ENCODE measurements at regions not wholly inside any gene's neighbourhood (a gene's known extent, or its start where the extent isn't known, plus 50 kb on each side); places are given as distances from the start of the nearest gene placed in this dataset.

DNA sequence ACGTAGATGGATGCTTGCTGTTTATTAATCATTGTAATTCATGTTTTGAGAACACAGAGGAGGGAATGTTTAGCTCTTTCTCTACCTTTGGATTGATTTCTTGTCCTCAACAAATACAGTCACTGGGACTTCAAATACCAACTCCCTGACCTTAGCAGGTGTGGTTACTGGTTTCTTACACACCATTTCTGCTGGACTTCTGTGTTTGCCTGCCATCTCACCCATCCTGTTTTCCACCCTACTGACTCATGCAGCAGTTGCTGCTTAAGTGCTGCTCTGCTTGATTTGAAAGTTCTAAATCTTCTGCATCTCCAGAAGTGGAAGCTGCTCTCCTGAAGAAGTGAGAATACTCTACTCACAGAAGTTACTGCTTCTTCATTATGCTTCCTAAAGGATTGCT is 170.3 kb downstream of the ZPLD1 start:
- no peak for DNase-seq

DNA sequence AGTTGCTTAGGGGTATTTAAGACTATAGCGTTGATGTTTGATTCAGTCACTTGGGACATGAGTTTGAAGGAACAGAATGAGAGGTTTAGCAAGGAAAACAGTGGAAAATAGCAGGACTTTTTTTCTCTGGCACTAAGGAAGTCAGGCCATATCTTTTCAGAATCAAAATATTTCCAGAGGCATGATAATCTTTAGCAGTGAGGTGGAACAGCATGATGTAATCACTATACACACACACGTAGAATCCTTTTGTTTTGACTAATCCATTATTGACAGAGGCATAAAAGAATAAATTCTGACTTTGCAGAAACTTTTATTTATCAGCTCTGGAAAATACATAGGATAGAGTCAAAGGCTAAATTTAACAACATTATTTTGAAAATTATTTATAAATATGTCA is 174.1 kb downstream of the ZPLD1 start:
- DNase-seq = no peak

DNA sequence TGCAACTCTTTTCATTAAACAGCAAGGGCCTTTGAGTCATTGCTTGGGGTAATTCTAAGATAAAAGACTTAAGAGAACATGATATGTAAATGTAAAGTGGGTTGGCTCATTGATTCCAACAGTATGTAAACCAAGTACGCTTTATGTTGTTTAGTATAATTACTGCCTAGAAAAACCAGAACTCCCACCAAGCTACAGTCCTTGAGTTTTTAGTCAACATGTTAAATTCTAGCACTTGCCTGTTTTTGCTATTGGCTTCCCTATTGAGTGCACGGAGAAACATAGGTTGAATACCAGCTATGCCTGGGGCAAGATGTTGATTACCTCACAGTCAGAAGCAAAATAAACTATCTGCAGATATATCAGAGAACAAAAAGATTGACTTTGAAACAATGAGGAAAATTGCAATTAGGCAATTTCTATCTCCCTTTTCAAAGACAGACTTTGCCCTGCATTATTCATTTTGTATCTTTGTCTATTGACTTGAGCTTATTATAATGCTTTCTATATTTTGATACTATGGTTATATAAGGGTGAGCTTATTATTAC is 179.3 kb downstream of the ZPLD1 start:
- DNase-seq = peak; percentile 38

DNA sequence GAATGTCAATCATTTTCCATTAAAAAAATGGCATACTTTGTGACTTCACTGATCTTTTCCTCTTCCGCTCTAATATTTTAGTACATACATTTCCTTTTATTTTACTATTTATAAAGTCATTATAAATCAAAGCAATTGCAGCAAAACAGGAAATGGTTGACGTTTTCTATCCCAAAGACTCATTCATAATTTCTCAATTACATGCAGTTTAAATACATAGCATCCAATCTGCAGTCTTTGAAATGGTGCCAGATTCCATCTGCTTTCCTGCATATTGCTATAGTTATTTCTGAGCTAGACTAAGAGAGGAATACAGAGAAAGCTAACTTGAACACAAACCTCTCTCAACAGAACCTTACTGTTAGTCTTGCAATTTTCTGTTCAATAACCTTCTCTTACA is 179.8 kb downstream of the ZPLD1 start:
- peak; percentile 28 for DNase-seq

DNA sequence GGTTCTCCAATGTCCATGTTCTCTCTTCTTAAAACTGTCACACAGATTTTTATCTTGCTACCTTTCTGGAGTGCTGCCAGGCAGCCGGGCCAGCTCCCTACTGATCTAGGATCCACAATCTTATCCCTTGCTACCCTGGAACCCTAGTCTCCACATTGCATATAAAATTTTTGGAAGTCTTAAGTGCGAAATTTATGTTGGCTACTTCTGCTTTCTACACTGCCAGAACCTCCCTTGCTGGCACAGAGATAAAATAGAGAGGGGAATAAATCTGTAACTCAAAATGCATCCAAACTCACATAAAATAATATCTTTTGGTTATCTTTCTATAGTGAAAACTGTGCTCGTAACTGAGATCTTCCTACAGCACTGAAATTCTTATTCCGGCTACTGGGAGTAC is 182.6 kb downstream of the ZPLD1 start:
- DNase-seq = no peak

DNA sequence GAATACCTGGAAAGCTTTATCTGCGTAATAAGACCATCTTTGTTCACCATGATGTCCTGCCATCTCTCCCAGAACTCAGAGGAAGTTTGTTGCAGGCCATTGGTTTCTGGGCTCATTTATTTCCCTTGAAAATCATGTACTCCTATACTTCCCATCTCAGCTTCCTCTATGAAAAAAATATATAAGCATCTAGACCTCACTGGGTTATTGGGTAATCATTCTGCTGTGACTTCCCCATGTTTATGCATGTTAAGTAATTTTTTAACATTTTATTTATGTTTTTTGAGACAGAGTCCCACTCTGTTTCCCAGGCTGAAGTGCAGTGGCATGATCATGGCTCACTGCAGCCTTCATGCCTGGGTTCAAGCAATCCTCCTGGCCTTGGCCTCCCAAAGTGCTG is 184.5 kb downstream of the ZPLD1 start:
- DNase-seq = no peak

DNA sequence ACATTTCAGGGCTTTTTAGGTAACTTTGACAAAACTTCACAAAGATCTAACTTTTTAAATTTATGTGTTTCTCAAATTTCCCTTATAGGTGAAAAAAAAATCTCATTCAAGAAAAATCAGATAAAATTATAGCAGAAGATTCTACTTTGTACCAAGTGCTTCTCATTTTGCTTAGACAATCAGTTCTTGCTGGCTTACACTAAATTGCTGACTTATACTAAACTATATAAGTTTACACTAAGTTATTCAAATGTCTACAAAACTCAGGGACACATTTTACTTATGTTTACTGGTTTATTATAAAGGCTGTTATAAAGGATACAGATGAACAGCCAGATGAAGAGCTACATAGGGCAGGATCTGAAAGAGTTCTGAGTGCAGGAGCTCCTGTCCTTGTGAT is 195.1 kb downstream of the ZPLD1 start:
- no peak for DNase-seq

DNA sequence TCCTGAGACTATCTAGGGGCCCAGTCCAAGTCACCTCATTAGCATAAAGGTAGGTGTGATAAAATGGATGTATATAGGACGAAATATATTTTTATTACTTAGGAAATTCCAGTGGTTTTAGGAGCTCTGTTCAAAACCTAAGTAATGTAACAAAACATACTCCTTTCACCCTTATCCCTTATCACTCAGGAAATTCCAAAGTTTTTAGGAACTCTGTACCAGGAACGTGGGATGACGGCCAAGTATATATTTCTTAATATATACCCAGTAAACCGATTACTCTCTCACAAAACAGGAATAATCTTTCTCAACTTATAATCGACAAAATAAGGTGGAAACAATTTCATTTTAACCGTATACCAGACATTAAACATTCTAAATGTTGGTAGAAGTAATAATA is 195.7 kb downstream of the ZPLD1 start:
- DNase-seq = no peak

DNA sequence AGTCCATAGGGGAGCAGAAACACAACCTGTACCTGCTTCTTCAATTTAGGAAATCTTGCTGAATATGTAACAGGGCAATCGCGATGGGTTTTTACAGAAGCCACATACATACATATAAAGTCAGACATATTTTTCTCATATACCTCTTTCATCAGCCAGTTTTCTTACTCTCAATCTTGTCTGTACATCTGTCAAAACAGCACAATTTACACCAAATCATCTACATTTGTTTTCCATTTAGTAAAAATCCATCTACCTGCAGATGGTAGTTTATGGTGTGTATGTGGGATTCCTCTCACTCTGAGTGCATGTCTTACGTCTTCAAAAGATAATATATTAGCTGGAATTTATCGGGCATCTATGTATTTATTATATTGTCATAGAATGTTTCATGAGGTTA is 208.7 kb downstream of the ZPLD1 start:
- DNase-seq = no peak

DNA sequence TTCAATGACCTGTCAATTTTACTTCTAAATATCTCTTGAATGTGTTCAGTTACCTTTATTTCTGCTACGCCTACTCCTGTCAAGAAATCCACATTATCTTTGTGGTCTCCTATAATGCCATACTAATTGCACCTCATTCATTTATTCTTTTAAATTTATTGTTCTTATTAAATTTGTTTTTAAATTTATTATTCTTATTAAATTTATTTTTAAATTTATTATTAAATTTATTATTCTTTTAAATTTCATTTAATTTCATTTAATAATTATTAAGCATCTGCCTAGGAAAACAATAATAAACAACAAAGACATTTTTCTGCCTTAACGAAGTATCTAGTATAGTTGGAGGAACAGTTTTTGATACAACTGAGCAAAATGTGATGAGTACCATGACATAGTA is 211.7 kb downstream of the ZPLD1 start:
- DNase-seq = no peak

DNA sequence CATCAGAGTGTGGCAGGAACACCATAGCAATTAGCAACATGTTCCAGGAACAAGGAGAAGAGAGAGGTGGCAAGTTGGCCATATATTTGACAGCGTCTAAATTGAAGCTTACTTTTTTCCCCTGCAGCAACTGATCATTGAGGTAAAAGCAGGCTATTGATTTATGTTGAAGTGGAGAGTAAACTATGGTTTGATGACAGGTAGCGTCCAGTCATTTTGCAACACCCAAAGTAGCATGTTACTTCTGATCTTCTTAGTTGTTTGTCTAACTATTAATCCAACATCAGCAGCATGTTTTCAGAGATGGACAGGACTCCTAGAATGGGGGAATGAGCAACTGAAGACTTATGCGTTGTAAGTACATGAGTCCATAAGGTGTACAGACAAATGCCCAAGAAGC is 225.8 kb downstream of the ZPLD1 start:
- no peak for DNase-seq

DNA sequence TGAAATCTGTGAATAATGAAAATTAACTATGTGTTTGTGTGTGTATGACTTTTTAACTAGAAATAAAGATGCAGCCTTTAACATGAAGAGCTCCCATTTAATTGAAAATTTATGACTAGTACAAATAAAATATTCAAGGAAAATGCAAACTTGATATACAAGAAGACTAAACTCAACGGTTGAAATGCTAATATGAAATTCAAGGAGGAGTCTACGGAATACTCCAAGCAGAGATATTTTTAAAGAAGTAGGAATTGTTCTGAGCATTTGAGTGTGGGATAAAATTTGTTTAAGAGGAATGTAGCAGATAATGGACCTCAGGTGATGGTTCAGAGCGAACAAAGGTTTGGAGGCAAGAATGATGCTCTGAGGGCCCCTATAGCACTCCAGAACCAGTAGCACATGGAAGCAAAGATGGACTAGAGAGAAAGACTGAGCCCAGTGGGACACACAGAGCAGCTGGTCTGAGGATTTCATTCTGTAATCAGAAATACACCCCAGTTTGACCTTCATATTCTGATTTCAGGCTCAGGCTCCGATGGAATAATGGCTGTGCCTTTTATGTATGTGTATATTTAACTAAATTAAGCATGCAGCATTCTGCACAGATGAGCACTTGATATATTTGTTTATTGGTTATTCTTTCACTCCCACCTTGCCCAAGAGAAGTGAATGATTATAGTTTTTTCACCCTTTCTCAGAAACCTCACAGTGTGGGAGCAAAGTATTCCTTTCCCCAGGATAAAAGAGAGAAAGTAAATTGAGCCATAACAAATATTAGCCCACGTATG is 227.1 kb downstream of the ZPLD1 start:
- DNase-seq = peak; percentile 48

DNA sequence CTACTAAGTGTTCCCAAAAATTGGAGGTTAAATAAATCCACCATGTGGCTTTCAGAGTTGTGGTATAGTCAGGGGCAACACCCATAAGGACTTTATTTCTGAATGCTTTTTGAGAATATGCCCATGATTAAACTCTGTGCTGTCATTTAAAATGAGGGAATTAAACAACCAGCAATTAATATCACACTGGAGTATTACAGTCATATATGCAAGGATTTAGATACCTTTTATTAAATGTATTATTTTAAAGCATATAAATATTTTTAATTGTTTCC is 227.6 kb downstream of the ZPLD1 start:
- no peak for DNase-seq

DNA sequence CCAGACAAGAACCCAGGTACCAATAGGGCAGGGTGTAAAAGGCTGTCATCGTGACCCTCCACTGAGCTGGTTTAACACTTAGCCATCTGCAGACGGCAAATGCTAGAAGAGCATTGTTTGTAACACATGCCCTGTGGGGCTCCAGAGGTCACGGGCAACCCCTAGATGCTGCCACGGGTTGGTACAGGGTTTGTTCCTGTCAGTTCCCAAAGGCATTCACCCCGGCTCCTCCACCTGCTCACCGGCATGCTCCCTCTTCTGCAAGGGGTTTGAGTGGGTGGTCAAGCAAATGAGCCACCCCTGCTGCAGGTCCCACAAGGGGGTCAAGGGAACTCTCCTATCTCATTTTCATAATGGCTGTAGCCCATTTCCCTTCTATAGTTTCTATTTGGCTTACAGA is 229.3 kb downstream of the ZPLD1 start:
- no peak for DNase-seq

DNA sequence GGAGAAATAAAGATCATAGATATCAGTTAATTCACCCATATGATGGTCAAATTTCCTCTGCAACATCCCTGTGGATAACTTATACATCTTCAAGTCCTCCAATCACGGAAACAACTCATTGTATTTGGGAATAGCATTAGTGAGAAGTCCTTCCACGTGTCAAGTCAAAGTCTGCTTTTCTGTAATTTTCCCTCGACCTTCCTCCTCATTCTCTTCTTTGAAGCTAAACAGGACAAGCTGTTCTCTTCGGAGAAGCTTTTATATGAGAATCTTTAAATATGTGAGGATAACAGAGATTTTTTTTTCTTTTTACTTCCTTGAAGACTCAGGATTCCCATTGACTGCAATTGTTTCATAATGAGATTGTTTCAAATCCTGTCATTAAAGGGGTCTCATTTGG is 230.4 kb downstream of the ZPLD1 start:
- DNase-seq = no peak

DNA sequence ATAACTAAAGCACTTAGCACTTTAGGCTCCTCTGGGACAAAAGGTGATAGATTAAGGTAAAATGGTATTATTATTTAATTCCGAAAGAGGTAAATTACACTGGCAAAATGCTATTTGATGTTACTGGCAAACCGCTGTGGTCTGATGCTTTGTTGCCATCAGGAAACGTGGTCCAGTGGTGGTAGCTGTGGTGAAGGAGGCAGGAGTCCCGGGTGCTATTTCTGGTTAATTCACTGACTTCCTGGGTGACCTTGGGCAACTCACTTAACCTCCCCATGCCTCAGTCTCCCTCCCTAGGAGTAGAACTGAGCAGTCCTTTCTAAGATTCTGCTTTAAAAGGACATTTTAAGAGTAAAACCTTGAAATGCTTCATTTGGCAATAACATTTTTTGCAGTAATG is 233.4 kb downstream of the ZPLD1 start:
- no peak for DNase-seq

DNA sequence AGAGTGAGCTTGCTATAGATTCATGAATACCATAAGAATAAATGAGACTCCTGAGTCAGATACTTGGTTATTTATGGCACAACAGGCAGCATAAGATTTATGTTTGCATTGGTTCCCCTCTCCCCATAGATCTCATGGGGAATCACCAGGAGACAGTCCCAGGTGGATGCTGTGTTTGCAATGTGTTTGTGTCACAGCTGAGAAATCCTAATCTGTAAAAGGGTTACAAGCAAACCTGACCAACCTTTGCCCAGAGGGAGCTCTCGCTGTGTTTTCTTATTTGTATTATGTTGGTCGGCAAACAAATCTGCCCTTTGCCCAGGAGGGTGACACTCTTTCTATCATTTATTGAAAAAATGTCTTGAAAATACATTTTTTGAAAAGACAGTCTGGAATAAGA is 236.2 kb downstream of the ZPLD1 start:
- DNase-seq = peak; percentile 44

DNA sequence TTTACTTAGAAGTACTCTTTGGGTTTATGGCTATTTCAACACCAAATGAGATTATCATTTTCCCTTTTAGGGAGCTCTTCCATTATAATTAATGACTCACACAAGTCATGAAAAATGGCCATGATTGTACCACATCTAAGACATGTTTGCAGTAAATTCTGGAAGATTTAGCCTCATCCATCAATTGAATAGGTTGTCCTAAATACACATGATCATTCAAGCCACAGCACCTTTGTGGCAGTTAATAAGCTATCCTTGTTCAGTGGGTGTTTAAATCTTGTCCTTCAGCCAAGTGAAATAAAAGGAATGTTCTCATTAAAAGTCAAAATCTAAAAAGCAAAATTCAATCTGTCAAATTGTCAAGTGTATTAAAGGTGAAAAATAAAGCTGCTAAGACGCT is 237.5 kb downstream of the ZPLD1 start:
- DNase-seq = no peak

DNA sequence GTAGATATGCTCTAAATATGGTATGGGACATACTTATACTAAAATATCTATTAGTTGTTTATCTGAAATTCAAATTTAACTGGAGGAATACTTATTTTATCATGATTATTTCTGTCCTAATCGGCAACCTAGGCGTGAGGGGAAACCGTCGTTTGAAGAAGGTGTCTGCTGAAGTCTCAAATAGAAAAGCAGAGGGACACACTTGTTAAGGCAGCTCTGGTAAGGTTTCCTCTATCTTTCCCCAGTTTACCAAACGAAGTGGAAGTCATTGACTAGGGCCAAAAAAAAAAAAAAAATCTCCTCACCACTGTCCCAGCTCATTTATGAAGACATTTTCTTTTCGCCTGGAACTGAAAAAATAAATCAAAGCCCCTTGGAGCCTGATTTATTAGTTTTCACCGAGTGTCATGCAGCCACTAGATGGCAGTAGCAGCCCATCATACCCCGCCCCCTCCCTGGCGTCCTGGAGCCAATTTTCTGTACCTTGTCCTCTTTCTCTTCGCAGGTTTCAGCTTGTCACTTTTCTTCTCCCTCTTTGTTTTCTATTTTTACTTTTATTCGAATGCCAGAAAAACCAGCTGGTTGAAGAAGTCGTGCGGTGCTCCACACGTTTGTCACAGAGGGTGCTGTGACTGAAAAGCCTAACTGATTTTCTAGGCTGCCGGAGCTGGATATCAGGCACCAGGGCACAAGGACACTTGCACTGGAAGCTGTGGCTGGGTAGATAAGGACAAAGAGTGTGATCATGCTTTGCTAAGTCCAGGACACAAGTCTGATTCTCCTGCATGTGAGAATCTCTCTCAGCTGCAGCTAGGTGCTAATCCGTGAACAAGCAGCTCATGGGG is 238.7 kb downstream of the ZPLD1 start:
- DNase-seq = peak; percentile 41

DNA sequence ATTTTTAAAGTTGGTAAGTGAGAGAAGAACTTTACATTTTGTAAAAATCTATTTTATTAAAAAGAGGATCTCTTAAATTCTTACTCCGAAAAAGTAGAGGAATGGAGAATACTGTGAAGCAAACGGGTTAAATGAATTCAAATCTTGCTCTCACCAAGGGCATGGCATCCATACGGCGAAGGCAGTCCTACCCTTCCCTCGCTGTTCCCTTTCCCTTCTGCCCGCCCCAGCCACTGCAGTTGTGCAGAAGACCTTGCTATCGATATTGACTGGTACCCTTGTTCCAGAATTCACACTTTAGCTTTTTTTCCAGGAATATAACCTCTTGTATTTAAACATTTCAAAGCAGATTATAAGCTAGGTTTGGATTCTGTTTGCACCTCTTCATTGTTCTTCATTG is 239.5 kb downstream of the ZPLD1 start:
- DNase-seq = no peak

DNA sequence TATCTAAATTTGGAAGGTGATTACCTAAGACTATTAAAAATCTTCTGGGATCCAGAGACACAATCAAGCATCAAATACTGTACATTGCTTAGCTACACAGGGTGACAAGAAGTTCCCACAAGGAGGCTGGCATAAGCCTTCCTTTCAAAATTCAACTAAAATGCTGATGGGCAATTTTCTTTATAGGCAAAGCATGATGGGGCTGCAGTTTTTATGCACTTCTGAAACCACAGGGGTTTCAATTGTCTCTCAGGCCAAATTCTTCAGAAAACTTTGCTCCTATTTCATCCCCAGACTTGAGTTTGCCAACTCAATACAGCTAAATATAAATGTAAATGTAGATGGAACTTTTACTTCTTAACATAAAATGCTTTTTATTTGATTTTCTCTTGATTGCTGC is 241.6 kb downstream of the ZPLD1 start:
- no peak for DNase-seq

DNA sequence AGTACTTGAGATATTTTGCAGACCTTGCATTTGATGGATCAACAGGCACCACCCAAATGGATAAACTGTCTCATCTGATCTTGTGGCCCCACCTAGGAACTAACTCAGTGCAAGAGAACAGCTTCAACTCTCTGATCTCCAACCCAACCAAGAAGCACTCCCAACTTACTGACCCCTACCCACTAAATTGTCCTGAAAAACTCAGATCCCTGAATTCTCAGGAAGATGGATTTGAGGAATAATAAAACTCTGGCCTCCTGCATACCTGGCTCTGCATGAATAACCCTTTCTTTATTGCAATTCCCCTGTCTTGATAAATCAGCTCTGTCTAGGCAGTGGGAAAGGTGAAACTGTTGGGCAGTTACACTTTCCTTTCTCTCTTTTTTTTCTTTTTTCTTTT is 247.9 kb downstream of the ZPLD1 start:
- DNase-seq = no peak

DNA sequence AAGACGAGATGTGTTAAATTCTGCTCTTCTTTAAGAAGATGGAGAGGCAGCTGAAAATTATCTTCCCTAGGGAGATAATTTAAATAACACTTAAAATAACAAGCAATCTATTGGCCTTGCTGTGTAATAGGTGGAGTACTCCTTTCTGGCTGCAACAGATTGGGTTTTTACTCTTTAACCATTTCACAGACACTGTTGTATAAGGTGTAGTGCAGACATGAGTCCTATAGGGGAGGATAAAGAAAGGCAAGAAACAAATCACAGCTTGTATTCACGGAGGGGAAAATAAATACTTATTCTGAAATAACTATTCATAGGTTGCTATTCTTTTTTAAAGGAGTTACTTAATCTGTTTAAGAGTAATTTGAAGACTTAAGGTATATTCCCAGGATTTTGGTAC is 252.0 kb downstream of the ZPLD1 start:
- no peak for DNase-seq

DNA sequence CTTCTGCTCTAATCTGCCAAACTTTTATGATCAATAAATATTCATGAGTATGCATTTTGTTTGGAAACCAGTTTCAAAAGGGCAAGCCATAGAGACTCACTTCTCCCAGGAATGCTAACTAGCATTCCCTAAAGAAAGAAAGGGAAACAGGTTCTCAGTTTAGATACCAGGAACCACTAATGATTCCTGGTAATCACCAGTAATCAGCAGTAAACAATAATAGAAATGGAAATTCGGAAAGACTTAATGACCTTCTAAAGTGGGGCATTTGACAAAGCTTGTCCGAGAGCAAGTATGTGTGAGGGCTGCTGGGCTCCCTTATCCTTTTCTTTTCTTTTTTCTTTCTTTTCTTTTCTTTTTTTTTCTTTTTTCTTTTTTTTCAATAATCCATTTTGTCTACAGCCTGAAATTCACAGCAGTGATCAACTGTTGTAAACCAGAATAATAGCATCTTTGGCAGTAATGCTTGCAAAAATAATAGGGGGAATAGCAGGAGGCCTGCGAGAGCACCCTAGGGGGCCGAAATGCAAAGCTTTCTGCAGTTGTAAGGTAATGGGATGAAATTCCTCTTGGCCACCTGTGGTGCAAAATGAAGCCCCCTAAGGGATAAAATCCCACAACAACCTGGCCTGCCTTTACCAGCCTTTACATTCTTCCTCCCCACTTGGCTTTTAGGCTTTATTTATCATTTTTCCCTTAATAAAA is 253.2 kb downstream of the ZPLD1 start:
- peak; percentile 56 for DNase-seq

Data from NCI-H146 (cell line).